GM21515 (cell line): ENCODE measurements at regions not wholly inside any gene's neighbourhood (a gene's known extent, or its start where the extent isn't known, plus 50 kb on each side); places are given as distances from the start of the nearest gene placed in this dataset.

Experiments
- ATAC-seq: cut with Tn5 transposase; IDR thresholded peaks from one replicate; pipeline ENCODE4 v1.9.1; 2021; ENCODE audit not compliant: unreplicated experiment

DNA sequence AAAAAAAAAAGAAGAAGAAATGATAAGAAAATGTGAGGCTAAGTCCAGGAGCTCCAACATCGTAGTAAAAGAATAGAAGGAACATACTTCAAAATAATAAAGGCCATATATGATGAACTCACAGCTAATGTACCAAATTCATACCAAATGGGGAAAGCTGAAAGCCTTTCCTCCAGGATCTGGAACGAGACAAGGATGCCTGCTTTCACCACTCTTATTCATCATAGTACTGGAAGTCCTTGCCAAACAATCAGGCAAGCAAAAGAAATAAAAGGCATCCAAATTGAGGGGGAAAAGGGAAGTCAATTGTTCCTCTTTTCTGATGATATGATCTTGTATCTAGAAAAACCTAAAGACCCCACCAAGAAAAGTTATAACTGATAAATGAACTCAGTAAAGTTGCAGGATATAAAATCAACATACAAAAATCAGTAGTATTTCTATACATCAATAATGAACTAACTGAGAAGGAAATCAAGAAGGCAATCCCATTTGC is 170.6 kb downstream of the METTL4 start:
- ATAC-seq = no peak

DNA sequence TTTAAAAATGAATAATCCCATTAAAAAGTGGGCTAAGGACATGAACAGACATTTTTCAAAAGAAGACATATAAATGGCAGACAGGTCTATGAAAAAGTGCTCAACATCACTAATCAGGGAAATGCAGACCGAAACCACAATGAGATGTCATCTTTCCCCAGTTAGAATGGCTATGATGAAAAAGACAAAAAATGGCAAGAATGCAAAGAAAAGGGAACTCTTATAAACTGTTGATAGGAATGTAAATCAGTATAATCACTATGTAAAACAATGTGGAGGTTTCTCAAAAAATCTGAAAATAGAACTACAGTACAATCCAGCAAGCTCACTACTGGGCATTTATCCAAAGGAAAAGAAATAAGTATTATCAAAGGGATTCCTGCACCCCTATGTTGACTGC is 169.2 kb downstream of the METTL4 start:
- ATAC-seq = no peak

DNA sequence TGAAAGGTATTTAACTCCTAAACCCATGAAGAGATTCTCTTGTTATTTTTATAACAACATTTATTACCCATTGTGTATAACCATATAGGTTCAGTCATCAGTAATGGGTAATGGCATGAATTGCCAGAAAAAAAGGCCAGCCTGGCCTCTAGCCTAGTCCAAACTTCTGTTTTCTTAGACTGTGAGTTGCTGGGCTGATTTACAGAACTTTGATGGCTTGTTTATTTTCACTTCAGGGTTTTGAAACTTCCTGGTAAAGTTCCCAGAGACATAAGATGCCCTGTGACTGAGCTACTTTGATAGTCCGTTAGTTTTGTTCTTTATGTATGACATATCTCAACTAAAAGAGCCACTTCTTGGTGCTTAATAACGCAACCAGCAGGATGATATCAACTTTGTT is 164.8 kb downstream of the METTL4 start:
- no peak for ATAC-seq

DNA sequence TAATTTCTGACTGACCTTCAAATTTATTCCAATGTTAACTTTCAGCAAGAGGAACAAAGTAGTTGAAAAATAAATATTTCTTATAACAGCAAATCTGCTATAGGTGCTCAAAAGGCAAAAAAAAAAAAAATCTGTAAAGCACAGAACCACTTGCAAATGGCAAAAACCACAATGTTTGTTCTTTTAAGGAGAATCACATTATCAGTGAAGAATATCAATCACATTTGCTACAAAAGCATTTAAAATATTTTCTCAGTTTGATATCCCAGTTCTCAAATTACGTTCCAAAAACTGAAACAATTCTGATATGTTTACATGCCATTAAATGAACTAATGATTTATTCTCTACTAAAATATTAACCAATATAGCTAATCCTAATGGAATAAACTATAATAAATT is 163.3 kb downstream of the METTL4 start:
- no peak for ATAC-seq

DNA sequence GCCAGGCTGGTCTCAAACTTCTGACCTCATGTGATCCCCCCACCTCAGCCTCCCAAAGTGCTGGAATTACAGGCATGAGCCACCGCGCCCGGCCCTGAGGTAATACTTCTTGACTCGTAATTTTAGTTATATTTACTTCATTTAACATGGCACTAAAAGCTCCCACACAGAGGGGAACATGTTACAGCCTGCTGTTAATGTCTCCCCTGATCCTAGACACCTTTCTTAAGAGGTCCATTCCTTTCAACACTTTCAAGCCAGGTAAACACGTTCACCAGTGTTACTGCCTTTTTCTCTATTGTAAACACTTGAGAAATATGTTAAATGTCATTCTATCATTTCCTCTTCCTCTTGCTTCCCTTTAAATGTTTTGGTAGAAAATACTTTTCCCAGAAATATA is 161.4 kb downstream of the METTL4 start:
- ATAC-seq = no peak

DNA sequence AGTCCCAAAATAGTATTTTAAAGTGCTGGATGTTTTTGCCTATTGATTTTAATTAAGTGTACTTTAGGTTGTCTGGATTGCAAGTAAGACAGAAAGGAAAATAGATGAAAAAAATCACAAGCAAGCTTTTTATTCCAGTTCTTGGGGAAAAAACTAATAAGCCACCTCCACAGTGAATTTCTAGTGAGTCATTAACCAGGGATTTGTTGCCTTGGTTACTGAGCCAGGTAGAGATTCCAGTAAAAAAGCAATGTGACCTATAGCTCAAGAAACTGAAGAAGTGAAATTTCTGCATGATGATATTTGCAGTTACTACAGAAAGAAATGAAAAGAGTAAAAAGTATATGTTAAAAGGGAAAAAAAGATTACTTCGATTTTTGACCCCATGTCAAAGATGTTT is 160.6 kb downstream of the METTL4 start:
- ATAC-seq = no peak

DNA sequence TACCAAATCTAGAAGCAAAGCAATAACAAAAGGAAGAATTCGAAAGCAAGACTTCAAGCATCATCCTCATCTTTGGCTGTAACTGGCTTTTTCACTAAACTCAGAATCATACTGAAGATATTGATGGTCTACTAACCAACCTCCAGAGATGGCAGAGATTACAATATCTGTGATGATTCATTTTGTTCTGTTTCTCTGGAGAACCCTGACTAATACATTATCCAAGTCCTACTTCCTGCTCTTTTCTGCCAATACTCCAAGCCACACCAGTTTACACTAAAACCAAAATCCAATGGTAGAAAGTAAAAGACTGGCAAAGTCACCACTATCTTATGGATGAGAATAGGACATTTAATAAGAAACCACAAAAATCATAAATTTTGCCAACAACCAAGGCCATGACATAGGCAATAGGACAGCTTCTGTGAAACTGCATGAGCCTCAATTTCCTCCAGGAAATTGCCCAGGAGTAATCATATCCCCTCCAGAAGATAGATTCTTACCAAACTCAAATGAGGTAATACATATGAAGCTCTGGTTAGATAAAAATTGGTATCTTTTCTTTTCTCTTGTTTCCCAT is 159.8 kb downstream of the METTL4 start:
- ATAC-seq = no peak

DNA sequence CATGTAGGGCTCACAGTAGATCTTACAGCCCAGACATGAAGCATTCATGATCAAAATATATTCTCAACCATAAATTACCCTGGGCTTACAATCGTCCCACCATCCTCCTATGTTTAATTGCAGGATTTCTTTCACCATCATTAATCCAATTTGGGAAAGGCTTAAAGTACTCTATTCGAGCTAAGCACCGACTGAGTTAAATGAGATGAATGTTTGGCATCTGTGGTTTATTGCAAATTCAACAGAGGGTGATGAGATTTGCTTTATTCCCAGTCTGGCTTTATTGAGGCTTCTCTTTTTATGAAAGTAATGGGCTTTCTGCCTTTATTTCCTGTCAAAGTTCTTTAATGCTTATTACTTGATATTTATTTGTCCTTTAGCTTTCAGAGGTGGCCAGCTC is 159.0 kb downstream of the METTL4 start:
- no peak for ATAC-seq

DNA sequence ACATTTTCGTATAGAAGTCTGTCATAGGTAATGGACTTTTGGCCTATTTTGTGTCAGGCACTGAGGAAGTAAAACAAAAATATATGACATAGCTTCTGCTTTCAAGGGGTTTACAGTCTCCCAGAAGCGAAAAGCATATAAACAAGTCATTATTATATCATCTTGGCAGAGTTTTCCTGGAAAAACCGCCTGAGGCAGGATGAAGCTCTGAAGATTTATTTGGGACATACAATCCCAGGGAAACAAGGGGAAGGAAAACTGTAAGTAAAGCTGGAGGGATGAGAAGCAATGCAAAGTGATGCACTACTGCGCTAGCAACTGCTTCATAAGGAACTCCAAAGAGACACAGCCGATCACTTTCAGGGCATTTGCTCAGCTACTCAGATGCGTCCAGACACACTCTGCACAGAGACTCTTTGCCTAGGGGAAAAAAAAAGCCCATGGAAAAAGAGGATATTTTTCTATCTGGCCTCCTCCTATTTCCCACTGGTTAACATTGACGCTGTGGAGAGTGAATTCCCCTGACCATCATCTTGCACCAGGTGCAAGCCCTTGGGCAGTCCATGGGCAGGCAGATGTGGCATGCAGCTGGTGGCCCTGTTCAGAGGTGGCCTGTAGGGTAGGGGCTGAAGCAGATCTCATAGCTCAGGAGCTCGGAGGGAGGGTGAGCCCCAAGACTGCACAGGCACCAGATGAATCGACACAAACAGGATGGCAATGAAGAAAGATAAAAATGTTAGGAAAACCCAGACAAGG is 158.1 kb downstream of the METTL4 start:
- ATAC-seq = no peak

DNA sequence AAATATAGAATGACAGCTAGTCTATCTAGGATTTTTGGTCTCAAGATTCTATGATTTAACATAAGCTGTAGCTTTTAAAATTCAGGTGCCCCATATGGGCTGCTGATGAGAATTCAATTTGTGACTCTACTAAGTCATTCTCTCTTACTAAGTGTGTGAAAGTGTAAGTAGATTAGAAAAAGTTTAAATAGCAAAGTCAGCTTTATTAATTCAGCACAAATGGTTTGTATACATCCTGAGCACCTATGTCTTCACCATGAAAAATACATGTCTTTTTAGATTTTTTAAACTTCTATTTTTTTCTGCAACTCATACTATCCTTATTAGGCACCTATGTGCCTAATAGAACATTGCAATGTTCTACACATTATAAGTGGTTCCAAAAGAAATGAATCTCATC is 157.1 kb downstream of the METTL4 start:
- no peak for ATAC-seq

DNA sequence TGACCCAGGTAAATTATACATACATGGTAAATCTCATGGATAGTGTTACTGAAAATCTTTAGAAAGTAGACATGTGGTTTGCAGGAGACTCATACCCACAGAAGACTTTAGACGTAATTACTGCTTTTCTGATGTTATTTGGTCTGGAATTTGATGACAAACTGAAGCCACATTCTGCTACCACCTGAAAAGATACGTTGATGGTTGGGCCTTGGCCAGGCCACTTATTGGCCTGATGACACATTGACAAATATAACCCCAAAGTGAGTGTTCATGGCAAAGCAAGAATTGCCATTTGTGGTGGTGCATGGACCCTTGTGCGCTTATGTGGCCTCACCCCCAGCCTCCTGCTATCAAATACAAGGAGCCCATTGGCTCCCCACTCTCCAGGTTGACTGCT is 155.6 kb downstream of the METTL4 start:
- ATAC-seq = no peak

DNA sequence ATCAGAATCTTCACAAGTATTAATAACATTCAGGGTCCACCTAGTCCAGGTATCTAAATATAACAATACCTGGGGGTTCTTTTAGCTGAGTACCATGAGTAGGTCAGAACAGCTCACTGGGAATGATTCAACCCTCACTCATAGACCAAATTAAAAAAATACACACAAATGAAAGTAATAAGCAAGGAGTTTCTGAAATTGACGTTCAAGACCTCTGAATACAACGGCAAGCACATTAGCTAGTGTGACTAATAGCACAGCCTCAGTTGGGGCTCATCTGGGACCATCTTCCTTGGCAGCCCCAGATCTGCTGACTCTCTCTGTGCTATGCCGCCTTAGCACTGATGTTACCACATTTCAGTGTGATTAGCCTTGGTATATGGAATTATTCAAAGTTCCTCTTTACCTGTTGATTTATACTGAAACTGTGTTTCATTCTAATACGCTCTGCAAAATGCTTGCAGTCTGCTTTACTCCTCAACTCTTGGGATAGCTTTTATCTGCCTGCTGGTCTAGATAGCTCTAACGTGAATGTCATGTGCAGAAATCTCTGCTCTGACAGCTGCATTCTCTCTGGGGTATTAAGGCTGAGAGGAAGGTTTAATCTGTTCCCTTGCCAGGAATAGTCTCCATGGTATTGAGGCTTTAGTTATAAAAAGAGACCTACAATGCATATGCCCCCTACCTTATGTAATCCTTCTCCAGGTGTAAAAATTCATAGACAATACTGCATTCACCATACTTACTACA is 153.3 kb downstream of the METTL4 start:
- ATAC-seq = no peak

DNA sequence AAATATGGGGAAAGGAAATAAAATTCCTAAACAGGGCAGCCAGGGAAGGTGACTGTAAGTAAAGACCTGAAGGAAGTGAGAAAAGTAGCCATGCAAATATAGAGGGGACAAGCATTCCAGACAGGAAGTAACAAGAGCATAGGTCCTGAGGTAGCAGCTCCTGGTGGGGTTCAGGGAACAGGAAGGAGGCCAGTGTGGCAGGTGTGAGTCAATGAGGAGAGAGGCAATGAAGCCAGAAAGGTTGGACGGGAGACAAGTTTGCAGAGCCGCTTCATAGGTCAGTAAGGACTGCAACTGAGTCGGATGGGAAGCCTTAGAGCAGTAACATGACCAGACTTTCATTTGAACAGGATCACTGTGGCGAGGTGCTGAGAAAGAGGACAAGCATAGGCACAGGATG is 150.9 kb downstream of the METTL4 start:
- no peak for ATAC-seq

DNA sequence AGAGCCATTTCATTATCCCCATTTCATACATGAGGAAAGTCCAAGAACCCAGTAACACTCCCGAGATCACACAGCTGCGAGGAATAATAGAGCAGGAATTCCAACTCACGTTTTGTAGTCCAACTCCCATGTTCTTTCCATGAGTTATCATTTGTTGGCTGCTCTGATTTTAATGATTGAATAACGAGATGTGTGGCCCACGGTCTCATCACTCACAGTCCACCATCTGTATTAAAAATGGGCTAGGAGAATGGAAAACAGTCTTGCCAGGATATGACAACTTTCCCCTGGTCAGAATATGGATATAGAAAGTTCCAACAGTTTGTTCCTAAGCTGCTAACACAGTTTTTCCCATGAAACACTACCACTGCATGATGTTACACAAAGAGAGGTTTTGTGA is 147.5 kb downstream of the METTL4 start:
- ATAC-seq = no peak

DNA sequence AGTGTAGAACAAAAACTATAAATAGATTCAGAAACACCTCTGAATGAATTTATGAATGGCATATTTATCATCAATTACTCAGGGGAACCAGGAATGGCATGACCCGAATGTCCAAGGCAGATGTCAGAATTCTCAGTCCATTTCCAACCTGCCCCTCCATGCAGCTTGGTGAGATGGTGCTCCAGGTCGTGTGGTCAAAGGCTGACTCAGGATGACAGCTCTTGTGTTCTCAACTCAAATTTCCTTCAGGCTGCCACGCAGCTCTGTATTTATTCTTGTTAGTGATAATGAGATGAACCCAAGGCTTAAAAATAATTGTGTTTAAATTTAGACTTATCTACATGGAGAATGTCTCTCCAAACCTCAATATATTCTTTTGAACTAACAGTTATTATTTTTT is 146.9 kb downstream of the METTL4 start:
- no peak for ATAC-seq

DNA sequence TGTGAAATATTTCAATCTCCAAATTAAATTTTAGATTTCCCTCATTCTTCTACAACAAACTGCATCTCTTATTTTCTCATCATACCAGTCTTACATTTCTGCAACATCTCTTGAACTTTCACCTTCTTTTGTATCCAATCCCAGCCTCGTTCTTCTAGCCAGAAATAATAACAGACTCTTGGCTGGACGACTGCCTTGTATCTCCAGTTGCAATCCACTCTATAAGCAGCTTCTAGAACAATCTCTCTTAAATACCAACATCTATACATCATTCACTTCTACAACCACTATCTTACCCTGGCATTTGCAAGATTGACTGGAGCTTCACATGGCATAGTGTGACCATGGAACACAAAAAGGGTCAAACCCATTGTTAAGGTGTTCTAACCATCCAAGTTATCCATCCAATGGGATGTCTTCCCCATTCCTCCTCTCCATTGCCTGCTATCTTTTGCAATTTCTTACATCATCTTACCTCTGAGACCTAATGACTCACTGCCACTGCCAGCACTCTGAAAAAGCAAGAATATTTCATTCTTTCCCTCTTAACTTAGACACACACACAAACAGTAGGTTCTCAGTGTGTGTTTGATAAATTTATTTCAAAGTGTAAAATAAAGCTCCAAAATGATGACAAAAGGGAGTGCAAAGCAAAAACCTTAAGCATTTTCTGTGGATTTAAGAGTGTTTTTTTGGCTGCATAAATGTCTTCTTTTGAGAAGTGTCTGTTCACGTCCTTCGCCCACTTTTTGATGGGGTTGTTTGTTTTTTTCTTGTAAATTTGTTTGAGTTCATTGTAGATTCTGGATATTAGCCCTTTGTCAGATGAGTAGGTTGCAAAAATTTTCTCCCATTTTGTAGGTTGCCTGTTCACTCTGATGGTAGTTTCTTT is 145.6 kb downstream of the METTL4 start:
- no peak for ATAC-seq

DNA sequence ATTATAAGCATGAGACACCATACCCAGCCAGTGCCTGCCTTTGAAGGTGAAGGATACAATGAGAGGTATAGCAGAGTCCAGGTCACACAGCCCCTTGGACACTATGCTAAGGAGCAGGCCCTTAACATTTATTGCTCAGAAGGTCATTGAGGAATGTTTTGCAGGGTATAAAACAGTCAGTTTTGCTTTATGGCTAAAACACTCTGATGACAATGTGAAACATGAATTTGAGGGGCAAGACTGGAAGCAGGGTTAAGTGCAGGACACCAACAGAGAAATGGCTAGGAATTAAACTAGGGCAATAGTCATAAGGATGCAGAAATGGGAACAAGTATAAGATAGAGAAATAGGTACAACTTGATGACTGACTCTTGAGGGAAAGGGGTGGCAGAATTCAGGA is 141.1 kb downstream of the METTL4 start:
- ATAC-seq = no peak

DNA sequence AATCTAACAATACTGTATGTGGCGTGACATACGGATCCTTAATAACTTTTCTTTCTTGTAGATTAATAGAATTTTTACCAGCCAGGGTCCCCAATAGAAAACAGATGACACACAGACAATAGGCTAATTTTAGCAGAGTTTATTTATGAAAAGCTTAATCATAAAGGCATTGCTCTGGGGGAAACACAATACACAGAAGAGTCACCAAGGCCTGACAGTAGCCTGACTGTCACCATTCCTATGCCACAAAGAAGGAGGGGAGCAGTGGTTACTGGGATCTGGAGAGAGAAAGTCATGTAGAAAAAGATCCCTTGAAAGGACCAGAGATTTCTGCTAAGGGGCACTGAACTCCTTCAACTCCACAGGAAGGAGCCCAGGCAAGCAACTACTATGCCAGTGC is 139.5 kb downstream of the METTL4 start:
- no peak for ATAC-seq

DNA sequence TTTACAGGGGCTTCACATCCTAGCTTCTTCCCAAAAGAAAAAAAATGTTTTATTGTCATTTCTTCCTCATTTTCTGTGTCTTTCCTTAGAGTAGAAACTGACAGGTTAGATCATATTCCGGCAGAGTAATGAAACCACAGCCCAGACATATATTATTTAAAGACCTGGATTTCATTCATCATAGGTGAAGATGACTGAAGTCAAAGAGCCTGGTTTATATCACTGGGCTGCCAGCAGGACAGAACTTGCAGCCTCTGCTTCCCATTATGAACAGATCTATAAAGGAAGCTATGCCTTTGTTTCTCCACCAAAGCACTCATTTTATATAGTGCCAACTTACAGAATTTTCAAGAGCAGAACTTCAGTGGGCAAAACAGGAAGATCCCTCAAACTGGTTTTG is 137.9 kb downstream of the METTL4 start:
- ATAC-seq = no peak

DNA sequence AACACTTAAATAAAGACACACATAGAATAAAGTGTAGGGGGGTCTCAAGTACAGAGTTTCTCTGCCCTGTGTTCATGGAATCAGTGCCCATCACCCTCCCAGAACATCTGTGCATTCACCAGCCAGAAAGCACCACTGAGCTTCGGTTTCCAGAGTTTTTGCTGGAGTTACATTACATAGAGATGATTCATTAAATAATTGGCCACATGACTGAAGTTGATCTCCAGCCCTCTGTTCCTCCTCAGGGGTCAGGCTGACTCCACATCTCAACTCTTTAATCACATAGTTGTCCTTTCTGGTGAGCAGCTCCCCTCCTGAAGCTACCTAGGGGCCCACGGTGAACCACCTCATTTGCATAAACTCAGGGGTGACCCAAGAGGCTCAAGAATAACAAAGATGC is 129.8 kb downstream of the METTL4 start:
- ATAC-seq = no peak

DNA sequence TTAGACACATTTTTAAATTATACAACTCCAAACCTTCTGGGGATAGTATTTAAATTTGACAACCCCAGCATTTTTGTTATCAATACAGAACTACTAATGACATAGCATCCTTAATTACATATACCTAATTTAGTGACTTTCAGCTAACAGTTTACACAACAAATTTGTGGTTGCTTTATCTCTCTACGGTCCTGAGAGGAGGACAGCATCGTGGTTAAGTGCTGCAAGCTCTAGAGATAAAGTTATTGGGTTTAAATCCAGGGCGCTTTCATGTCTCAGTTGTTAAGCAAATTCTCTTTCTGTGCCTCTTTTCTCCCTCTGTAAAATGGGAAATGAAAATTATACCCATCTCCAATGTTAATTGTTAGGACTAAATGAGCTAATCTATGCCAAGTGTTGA is 129.3 kb downstream of the METTL4 start:
- ATAC-seq = no peak
